NCI-H748 (cell line): ENCODE measurements at regions not wholly inside any gene's neighbourhood (a gene's known extent, or its start where the extent isn't known, plus 50 kb on each side); places are given as distances from the start of the nearest gene placed in this dataset.
A peak's percentile ranks its signal among the peaks of the same experiment; 100 is the strongest.

Experiments
- DNase-seq: peaks from one replicate; lab custom pipeline; 2025; ENCODE audit not compliant: unreplicated experiment; lab: John Stamatoyannopoulos, UW

DNA sequence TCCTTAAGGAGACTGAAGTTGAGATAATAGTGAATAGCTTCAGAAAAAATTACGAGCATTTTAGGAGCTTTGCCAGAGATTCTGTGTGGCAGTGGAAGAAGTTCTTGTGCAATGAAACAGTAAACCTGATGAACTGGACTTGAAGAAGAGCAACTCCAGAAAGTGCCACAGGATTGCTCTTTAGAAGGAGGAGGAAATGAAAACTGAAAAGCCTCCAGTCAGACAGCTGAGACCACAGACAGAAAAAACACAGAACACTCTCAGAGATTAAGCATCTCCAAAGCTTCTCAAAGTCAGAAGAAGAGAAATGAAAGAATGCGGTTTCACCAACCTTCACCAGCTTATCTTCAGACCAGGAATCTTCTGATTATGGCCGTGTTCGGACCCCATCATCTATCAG lies 329.7 kb upstream of the CNTNAP5 start:
- DNase-seq, result no peak

DNA sequence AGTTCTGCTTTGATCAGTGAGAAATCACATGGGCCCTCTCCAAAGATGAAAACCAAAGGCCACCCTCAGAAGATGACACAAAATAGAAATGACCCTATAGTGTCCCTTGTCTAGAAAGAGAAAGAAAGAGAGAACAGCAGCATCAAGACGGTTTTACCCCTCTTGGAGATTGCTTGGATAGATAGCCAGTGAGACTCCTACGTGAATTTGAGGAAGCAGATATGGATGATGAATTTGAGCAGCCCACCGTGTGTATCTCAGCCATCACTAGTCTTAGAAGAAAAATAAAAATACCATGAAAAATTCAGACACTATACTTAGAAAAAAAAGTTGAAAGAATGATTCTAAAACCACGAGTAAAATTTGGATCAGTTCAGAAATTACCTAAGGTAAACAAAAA lies 329.1 kb upstream of the CNTNAP5 start:
- no peak for DNase-seq

DNA sequence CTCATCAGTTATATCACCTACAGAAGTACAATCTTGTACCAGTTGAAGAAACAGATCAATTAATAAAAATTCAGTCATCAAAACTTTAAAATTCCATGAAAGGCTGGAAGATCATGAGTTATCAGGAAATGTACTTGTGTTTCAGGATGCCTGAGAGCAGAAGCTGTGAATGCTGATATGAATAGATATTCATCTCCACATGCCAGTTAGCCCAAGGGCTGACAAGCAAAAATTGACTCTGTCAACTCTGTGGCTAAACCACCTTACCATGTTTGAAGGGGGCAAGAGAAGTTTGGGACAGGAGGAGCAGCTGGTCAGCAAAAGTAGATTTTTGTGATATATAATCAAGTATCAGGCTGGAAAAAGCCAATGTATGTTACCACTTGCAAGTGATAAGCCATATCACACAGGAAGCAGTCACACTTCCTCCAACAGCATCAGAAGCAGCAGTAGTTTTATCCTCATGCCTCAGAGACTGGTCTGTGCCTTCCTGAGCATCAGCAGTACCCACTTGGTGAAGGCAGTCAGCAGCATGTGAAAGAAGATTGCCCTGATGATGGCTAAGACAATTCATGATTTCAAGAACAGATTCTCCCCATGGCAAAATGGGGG lies 328.2 kb upstream of the CNTNAP5 start:
- no peak for DNase-seq

DNA sequence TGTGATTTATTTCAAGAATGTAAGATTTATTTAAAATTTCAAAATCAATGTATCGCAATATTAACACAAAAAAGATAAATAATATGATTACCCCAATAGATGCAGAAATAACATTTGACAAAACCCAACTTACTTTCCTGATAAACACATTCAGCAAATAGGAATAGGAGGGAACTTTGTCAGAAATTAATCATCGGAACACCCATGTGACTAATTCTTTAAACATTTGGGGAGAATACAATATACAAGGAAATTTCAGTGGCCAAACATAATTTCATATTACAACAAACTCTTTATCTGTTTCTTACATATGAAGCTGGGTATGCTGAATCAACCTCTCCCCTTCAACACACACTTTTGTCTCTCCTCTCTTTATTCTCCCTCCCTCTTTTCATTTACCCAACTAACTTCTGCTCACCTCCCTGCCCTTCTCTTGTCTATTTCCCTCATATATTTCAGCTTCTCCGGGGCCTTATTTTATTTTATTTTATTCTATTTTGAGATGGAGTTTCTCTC lies 309.6 kb upstream of the CNTNAP5 start:
- no peak for DNase-seq

DNA sequence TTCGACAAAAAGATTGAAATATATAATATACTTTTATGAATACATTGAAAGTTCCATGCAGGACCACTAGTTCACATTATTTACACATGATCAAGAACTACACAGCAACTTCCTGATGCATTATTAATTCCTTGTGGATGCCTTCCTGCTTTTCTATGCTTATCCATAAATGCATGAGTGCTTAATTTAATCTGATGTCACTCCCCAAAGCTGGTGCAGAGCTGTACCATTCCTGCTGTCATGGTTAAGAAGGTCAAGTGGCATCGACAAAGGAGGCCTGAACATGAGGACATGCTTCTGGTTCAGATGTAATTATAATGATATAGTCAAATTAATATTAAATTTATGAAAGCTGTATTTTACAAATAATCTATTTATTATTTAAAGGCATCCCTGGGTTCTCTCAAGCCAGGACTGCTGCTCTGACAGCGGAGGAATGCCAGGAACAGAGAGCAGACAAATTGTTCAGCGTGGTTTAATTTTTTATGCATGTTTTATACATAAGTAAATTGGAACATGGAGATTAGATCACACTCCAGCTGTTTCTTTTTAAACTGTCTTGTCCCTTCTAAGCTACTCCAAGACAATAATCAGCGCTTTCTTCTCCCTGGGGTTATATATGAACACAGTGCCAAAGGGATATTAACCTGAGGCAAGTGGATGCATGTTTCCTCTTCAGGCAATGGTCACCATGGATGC lies 307.3 kb upstream of the CNTNAP5 start:
- no peak for DNase-seq

DNA sequence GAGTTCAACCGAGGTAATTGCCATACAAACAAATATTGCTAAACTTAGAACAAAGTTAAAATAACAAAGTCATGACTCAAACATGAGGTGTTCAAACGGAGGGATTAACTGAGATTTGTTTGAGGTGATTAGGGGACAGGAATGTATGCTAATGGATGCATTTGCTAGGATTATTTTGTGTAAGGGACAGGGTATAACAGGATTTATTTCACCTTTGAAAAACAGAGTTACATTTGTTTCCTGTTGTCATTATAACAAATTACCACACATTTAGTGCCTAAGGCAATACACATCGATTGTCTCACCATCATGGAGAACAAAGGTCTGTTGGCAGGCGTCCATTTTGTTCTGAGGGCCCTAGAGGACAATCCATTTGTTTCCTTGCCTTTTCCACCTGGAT lies 304.3 kb upstream of the CNTNAP5 start:
- DNase-seq, result peak; percentile 67

DNA sequence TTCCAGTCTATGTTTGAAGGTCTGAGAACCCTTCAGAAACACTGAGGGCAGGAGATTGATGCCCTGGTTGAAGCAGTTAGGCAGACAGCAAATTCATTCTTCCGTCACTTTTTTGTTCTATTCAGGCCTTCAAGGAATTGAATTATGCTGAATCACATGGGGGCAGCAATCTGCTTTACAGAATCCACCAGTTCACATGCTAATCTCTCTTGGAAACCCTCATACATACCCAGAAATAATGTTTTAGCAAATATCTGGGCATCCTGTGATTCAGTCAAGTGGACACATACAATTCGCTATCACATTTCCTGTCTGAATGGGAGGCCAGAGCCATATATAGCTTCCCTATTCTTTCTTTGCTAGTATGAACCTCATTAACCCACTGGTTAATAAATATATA lies 301.4 kb upstream of the CNTNAP5 start:
- no peak for DNase-seq

DNA sequence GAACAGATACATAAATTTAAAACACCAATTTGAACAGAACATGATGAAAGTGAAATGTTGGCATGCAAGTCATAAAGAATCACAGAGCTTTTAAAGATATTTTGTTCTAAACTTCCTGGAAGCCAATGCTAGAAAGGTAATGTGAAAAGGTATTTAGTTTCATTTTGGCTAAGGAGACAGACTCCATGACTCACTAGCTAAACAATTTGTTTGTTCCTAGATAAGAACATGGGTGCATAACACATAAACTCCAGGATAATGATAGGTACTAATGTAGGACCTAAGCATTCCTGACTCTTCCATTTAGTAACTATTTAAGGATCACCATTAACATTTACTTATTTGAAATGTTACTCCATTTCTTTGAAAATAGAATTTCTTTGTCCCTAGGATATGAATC lies 292.5 kb upstream of the CNTNAP5 start:
- DNase-seq, result no peak

DNA sequence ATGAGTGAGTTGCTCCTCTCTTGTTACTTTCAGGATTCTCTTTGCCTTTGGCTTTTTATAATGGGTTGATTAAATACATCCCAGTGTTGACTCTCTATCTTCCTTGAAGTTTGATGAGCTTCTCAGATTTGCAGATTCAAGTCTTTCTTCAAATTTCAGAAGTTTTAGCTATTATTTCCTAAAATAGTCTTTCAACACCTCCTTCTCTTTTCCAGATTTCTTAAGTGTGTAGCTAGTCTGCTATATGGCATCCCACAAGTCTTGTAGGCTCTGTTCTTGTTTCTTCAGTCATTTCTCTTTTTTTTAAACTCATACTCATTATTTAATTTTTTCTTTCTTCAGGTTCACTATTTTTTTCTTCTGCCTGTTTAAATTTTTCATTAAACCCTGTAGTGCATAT lies 287.7 kb upstream of the CNTNAP5 start:
- DNase-seq, result no peak

DNA sequence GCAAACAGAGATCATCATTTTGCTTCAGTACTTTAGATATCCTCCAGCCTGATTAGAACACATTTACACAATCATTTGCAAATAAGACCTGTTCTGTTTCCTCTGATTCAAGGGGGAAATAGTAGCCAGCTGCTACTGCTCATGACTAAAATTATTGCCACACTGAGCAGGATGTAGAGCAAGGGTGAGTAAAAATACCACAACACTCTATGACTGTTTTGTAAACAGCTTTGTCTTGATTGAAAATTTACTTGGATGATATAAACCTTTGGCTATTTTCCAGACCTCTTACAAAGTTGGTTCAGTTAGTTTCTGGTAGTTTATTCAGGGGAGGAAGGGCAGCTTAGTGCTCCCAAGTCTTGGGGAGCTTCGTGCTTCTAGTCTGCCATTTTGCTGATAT lies 286.4 kb upstream of the CNTNAP5 start:
- peak; percentile 3 for DNase-seq

DNA sequence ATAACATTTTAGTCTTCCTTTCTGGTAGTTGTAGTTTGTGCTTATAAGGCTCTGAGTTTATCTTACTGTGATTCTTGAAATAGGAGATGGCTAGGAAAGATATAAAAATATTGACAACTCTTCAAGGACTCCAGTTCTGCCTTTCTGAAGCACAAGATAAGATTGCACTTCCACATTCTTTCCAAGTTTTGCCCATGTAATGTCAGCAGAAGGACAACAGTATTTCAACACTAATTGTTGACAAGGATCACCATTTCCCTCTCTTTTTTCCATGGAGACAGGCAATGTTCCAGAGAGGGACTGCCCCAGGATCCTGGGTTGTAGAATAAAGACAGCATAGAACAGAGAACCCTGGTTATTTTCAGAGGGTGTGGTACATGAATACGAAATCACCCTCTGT lies 279.1 kb upstream of the CNTNAP5 start:
- no peak for DNase-seq

DNA sequence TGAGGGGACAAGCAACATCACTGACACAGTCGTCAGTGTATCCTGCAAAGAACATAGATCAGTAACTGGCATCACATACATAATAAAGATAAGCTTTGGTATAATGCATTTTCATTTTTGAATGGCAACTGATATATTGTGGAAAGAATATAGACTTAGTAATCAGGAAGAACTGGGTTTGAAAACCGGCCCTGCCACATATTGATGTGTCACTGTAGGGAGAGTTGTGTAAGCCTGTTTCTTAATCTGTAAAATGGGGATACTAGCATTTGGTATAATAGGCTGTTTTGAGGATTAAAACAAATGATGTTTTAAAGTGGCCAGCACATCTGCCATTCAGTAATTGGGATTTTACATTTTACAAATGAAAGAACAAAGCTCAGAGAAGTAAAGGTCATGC lies 277.8 kb upstream of the CNTNAP5 start:
- DNase-seq, result no peak

DNA sequence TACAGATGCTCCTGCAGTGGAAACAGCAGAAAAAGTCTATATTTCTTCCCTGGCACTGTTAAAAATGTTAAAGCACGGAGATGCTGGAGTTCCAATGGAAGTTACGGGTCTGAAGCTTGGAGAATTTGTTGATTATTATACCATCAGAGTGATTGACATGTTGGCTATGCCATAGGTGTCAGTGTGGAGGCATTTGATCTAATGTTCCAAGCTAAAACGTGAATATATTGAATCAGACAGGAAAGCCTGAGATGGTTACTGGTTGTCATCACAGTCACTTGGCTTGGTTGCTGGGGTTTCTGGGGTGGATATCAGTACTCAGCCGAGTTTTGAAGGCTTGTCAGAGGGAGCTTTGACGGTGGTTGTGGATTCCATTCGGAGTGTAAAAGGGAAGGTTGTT lies 262.9 kb upstream of the CNTNAP5 start:
- no peak for DNase-seq

DNA sequence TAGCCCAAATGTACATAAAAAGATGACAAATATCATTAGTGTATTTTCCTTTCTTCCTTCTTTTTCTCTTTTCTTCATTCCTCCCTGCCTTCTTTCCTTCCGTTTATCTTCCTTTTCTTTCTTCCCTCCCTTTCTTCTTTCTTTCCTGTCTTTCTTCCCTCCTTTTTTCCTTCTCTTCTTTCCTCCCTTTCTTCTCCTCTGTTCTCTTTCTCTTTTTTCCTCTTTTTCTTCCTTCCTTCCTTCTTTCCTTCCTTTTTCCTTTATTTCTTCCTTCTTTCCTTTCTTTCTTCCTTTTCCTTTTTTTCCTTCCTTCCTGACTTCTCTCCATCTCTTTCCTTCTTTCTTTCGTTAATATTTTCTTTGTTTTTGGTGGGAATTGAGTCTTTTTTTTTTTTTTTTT lies 256.9 kb upstream of the CNTNAP5 start:
- DNase-seq, result no peak

DNA sequence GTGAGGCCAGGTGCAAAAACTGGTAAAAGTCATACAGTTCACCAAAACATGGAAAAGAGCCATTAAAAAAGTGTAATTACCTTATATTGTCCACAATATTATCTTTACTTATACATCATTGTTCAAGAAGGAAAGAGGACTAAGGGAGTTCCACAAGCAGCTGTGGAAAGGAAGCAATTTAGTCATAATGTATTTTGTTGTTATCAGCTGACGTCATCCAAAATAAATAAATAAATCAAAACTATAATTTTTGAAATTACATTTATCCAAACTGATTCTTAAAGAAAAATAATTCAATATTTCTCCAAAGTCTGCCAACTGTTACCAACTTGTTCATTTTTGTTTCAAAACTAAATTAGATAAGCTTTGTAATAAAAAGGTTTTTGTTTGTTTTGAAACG lies 256.1 kb upstream of the CNTNAP5 start:
- DNase-seq, result no peak

DNA sequence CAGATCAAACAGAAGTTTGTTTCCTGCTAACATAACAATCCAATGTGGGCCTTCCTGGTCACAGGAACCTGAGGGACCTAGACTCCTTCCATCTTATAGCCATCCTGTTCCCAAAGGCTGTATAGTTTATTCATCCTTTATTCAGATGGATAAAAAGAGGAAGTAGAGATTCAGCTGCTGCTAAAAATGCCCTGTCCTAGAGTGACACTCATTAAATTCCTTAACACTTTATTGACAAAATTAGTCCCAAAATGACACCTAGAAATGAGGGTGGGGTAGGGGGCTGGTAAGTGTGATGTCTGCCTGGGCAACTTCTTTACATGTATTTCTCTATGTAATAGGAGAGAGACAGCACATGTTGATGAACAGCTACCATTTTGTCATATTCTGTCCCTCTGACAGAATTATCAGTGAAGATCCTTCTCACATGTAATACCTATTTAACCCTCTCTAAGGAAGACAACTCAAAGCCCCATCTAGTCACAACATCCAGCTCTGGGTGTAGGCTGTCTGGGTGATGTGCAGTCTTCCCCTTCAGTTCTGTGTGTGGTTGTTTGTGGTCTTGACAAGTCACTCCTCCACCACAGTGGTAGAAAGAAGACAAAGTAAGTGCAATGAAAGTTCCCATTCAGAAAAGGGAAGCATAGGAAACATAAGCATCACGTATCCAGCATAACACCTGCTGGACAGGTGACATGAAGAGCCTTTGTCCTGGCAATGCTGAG lies 253.9 kb upstream of the CNTNAP5 start:
- no peak for DNase-seq

DNA sequence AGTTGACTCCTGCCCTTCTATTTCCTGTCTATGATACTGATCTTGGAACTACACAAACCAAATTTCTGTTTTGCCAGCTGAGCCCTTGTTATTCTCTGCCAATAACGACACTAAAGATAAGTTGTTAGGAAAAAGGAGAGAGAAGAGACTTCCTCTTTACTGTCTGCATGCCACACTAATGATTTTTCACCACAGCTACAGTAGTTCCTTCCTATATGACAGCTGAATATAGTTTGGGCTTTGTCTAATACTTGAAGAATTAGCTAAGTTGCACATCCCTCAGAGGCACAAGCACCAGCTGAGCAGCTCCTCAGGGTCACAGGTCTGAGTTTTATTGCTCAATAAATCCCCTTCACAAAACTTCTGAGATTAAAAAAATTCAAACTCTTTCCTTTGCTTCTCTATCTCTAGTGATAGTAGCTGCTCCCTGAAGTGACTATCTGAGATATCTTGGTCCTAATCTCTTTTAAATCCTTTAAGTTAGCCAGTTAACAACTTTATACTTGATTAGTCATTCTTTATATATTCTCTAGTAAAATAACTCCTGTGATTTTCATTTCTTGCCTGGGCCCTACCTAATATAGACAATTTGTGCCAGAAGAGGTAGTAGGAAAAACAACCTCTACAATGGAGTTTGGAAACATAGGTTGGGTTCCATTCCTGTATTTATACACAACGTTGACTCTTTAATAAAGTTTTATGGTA lies 253.0 kb upstream of the CNTNAP5 start:
- no peak for DNase-seq

DNA sequence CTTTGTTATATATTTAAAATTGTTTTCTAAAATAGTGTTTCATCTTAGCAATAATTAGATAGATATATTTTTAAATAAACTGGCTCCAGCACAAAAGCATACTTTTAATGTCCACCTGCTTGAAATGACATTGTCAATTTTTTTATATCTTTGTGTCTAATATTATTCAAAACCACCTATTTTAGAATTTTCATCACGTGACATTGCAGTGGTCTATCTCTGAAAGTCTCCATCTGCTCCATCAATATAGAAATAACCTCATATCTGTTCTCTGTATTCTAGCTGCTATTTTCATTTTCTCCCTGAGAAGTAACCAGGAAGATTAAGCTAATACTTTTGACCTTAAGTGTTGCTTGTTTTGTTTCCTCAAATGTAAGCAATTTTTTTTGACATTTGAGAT lies 248.0 kb upstream of the CNTNAP5 start:
- DNase-seq, result no peak

DNA sequence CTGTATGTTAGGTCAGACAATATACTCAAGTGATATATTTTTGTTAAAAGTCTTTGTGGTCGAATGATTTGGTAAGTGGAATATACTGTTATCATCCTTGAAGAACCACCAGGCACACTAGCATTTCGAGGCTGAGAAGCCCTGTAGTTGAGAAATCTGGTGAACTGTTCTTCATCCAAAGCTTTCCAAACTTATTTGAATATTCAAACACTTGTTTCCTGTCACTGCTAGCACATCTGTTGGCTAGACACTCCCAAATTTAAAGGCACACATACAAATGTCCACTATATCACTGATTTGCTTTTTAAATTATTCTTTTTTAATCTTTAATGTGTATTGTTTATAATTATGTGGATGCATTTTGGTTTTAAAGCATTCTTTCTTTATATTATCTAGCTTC lies 241.9 kb upstream of the CNTNAP5 start:
- DNase-seq, result no peak

DNA sequence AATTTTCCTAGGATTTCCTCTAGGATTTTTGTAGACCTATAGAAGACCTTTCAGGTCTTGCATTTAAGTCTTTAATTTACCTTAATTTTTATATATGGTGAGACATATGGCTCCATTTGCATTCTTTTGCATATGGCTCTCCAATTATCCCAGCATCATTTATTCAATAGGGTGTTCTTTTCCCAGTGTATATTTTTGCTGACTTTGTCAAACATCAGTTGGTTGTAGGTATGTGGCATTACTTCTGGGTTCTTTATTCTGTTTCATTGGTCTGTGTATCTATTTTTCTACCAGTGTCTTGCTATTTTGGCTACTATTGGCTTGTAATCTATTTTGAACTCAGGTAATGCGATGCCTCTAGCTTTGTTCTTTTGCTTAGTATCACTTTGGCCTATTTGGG lies 239.8 kb upstream of the CNTNAP5 start:
- no peak for DNase-seq

DNA sequence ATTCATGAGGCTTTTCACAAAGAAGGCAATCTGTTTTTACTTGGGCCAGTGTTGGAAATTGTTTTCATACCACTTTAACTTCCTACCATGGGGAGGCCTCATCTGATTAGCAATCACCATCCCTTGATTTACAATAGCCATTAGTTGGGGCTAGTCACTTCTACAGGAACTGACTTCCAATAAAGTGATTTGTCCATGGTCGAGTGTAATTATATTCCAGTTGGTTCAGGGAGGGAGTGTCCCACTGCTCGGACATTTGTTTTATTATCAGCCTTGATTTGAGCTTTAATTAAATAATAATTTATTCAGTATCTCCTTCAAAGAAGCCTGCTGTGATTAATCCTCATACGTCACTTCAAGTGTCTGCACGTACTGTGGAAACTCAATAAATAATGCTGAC lies 233.9 kb upstream of the CNTNAP5 start:
- no peak for DNase-seq

DNA sequence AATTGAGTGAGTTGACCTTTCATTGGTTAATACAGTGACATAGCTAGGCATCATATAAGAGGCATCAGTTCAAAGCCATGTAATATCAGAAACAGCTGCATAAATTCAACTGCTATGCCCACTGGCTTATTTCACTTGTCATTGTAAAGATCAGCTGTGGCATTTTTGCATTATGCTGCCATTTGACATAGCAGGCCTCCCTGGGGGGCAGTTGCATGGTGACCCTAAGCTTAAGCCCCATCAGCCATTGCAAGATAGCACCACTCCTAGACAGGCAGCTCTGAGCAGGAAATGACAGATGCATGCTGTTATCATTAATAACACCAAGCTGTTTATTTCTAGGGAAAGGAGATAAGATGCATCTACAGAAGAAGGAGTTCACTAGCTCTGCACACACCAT lies 233.4 kb upstream of the CNTNAP5 start:
- DNase-seq, result no peak
